Activated naive CD8-positive, alpha-beta T cell (primary cell): ENCODE measurements at regions not wholly inside any gene's neighbourhood (a gene's known extent, or its start where the extent isn't known, plus 50 kb on each side); places are given as distances from the start of the nearest gene placed in this dataset.

ENCODE experiments used
- H3K27ac Mint-ChIP-seq: one replicate; pipeline ENCODE4 v1.8.0; 2021; ENCODE audit warnings: mixed read lengths
- H3K27me3 Mint-ChIP-seq: one replicate; pipeline ENCODE4 v1.8.0; 2021; ENCODE audit warnings: mixed read lengths
- H3K36me3 Mint-ChIP-seq: one replicate; pipeline ENCODE4 v1.8.0; 2021; ENCODE audit warnings: mixed read lengths
- H3K4me1 Mint-ChIP-seq: one replicate; pipeline ENCODE4 v1.8.0; 2021; ENCODE audit warnings: low read depth, mixed read lengths
- H3K4me3 Mint-ChIP-seq: one replicate; pipeline ENCODE4 v1.8.0; 2021; ENCODE audit warnings: mild to moderate bottlenecking, mixed read lengths
- H3K9me3 Mint-ChIP-seq: one replicate; pipeline ENCODE4 v1.8.0; 2021; ENCODE audit warnings: low read depth, mixed read lengths

DNA sequence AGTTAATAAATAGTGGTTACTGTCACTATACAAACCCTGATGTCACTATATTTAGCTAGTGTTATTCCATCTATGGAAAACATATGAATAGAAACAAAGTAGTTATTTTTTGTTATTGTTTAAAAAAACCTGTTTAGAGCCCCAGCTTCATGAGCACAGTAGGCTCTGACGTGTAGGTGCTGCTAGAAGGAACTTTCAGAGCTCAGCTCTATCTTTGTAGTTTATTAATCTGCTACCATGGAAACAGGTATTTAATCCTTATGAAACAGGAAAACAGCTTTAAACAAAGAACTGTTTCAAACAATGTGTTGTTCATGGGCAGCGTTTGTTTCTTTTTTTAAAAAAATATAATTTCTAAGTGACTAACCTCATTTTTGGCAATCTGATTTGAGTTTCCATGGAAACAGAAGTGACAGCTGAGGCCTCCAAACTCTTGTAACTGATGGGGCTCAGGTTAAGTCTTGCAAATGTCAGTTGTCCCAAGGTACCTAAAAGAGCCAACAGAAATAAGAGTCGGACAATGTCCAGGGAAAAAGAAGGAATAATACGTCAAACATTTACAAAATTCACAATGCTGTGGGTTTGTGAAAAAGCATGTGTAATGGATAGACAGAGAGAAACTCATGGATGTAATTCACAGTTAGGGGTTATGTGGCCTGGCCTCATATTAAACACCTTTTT, 162.0 kb upstream of the C21orf91 start:
- Mint-ChIP-seq H3K27me3 (no peaks in the 10 kb centered on the region), H3K4me1 (no peaks in the 10 kb centered on the region), H3K27ac (no peak overlapping the region), H3K4me3 (no peak overlapping the region), H3K9me3 (no peaks in the 10 kb centered on the region), H3K36me3 (no peaks in the 10 kb centered on the region)

DNA sequence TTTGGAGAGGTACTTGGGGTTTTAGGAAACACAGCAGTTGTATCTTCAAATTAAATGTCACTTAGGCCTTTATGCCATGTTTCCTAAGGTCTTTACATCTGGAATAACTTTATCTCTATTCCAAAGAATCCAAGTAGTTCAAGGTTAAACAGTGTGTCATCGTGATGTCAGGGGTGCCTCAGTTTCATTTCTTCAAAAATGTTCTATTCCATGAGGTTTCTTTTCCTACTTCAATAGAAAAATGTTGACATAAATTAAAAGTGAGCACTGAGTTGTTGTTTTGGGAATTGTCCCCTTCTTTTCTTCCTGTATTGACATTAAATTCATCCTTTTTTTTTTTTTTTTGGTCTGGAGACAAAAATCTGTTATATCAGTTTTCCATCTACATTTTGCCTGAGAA, 160.6 kb upstream of the C21orf91 start:
- no peaks in the 10 kb centered on the region for H3K4me1 Mint-ChIP-seq

DNA sequence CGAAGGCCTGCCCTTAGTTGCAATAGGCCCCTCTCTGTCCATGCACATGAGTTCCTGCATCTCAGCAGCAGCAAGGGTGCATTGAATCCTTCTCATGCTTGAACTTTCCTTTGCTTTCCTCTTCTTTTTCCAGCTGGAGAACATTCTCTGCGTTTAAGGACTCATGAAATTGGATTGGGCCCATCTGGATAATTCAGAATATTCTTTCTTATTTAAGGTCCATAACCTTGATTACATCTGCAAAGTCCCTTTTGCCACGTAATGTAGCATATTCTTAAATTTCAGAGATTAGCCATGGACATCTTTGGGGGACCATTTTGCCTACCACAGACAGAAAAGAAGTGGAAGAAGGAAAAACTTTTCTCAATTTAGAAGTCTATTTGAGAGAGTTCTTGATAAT, 159.7 kb upstream of the C21orf91 start:
- Mint-ChIP-seq H3K27me3 (no peaks in the 10 kb centered on the region), H3K27ac (no peak overlapping the region), H3K36me3 (no peaks in the 10 kb centered on the region), H3K9me3 (no peaks in the 10 kb centered on the region), H3K4me1 (no peaks in the 10 kb centered on the region), H3K4me3 (no peak overlapping the region)

More for the DNA sequence above, 160.6 kb upstream of the C21orf91 start:
- Mint-ChIP-seq H3K27ac (no peak overlapping the region), H3K4me3 (no peak overlapping the region), H3K36me3 (no peaks in the 10 kb centered on the region), H3K27me3 (no peaks in the 10 kb centered on the region), H3K9me3 (no peaks in the 10 kb centered on the region)

DNA sequence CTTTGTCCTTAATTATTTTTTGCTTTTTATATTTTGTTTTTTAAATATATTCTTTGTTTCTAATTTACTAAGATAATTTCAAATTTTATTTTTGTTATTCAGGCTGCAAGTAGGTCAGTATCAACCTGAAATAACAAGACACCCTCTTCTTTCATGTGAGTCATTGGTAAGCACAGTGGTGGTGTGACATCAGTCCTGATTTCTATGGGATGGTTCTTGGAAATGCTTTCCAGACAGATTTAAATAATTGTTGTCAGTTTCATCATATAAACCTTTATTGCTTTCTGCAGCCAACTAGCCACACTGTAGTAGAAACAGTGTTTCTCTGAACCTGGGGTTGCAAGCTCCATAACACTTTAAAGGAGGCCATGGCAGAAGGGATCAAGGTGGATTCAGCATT, 157.5 kb upstream of the C21orf91 start:
- Mint-ChIP-seq H3K4me3 (no peak overlapping the region), H3K27ac (no peak overlapping the region), H3K27me3 (no peaks in the 10 kb centered on the region), H3K4me1 (no peaks in the 10 kb centered on the region), H3K36me3 (no peaks in the 10 kb centered on the region), H3K9me3 (no peaks in the 10 kb centered on the region)

DNA sequence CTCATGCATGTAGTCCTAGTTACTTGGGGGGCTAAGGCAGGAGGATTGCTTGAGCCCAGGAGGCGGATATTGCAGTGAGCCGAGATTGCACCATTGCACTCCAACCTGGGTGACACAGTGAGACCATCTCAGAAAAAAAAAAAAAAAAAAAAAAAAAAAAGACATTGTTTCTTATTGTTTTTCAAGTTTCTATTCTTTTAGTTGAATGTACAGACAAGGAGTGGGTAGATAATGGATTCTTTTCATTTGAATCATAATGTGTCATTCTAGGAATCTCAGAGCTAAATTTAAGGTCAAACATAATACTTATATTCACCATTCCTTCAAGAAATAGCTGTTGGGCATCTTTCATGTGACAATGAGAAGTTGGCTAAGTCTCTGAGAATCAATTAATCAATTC, 157.0 kb upstream of the C21orf91 start:
- H3K27ac Mint-ChIP-seq, result no peak overlapping the region
- no peak overlapping the region for H3K4me3 Mint-ChIP-seq
- H3K27me3 Mint-ChIP-seq, result no peaks in the 10 kb centered on the region
- no peaks in the 10 kb centered on the region for H3K9me3 Mint-ChIP-seq
- no peaks in the 10 kb centered on the region for H3K4me1 Mint-ChIP-seq
- H3K36me3 Mint-ChIP-seq, result no peaks in the 10 kb centered on the region

DNA sequence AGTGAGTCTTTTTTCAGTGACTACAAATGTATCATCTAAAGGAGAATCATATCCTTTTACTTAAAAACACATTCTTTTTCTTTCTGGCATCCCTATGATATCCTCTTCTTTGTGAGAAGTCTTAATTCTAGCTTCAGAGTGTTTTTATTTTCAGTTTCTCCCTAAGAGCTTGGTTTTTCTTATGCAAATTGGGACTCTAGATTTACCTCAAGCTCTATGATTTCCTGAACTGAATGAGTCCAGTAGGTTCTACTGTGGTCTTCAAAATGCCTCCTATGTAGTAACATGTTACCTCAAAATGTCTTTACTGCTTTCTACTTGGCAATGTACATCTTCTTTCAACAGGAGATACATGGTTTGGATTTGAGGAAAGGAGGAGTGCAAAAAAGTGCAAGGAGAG, 148.2 kb upstream of the C21orf91 start:
- Mint-ChIP-seq H3K27me3 (no peaks in the 10 kb centered on the region), H3K4me3 (no peak overlapping the region), H3K27ac (no peak overlapping the region), H3K36me3 (no peaks in the 10 kb centered on the region), H3K4me1 (no peaks in the 10 kb centered on the region), H3K9me3 (no peaks in the 10 kb centered on the region)

DNA sequence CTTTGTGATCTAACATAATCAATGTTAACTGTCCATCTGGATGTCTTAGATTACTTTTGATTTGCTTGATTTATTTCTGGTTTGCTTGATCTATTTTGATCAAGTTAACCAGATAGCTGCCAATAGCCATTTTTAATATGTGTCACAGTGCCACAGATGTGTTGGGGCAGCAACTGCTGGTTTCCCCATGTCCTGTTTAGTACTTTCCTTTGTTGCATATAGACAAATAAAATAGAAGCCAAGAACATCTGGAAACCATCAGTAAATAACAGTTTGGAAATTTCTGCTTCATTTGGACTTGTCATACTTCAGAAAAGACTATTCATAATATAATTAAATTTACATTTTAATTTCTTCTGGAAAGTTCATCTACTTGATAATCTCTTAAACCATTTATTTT, 145.6 kb upstream of the C21orf91 start:
- H3K4me3 Mint-ChIP-seq, result no peak overlapping the region
- H3K9me3 Mint-ChIP-seq, result no peaks in the 10 kb centered on the region
- H3K27ac Mint-ChIP-seq, result no peak overlapping the region
- peaks cover 2% of the 10 kb centered on the region for H3K27me3 Mint-ChIP-seq
- H3K36me3 Mint-ChIP-seq, result no peaks in the 10 kb centered on the region
- no peaks in the 10 kb centered on the region for H3K4me1 Mint-ChIP-seq

DNA sequence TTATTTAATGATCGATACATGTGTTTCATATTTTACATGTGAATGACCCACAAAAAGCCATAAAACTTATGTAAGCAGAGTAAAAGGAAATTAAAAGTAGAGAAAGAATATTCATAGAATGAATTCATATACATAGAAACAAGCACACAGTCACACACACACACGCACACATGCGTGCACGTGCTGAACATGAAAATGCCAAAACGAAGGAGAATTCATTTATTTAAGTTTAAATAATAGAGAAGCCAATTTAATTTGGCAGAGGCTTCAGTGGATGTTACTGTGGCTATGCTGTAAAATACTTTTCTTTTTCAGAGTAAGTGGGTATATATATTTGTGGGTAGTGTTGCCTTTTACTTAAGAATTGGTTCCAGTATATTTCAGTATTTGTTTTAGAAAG, 145.0 kb upstream of the C21orf91 start:
- no peaks in the 10 kb centered on the region for H3K4me1 Mint-ChIP-seq

DNA sequence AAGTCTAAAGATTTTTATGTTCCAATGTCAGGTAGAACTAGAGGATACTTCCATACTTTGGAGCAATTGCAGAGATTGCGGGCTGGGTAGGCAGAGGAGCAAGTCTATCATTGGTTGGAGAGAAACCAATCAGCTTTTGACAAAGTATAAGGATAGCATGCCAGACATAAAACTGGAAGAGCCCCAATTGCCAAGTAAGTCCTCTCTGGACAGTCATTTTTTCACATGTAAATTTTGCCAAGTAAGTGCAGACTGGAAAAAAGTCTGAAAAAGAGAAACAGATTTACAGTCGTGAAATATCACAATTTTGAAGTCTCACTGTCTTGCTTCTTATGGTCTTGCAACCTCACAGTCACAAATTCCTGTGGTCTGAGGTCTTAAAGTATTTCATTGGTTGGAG, 131.4 kb upstream of the C21orf91 start:
- Mint-ChIP-seq H3K36me3 (no peaks in the 10 kb centered on the region), H3K4me3 (no peak overlapping the region), H3K4me1 (no peaks in the 10 kb centered on the region), H3K27me3 (peaks cover 3% of the 10 kb centered on the region), H3K27ac (no peak overlapping the region), H3K9me3 (peaks cover under 1% of the 10 kb centered on the region)

More for the DNA sequence above, 145.0 kb upstream of the C21orf91 start:
- Mint-ChIP-seq H3K27ac (no peak overlapping the region), H3K9me3 (no peaks in the 10 kb centered on the region), H3K27me3 (peaks cover 2% of the 10 kb centered on the region), H3K4me3 (no peak overlapping the region), H3K36me3 (no peaks in the 10 kb centered on the region)

DNA sequence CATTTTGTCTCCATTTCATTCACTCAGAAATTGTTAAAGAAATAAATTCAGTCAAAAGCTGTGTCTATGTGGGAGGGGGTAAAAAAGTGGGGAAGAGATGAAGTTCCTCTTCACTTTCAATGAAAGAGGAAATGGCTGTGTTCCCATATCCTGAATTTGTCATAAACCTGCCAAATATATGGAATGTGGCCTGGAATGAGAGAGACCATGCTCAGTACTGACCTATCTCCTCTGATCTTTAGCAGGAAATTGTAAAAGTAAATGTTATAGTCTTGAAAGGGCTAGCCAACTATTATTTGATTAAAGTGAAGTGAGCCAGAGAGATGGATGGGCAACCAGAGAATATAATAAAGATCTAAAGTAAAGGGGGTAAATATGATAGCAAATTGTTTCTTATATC, 130.3 kb upstream of the C21orf91 start:
- H3K27ac Mint-ChIP-seq, result no peak overlapping the region
- no peaks in the 10 kb centered on the region for H3K4me1 Mint-ChIP-seq
- no peak overlapping the region for H3K4me3 Mint-ChIP-seq
- H3K36me3 Mint-ChIP-seq, result peaks cover 2% of the 10 kb centered on the region
- peaks cover 3% of the 10 kb centered on the region for H3K27me3 Mint-ChIP-seq
- peaks cover 7% of the 10 kb centered on the region for H3K9me3 Mint-ChIP-seq

DNA sequence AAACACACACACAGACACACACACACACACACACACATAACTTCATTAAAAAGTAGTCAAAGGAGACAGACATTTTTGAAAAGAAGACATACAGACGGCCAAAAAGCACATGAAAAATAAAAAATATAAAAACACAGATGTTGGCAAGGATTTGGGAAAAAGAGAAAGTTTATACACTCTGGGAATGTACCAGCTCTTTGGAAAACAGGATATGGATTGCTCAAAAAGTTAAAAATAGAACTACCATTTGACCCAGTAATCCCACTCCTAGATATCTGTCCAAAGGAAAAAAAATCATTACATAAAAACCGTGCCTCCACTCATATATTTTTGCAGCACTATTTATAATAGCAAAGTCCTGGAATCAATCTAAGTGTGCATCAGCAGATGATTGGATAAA, 128.4 kb upstream of the C21orf91 start:
- Mint-ChIP-seq H3K27me3 (peaks cover 4% of the 10 kb centered on the region), H3K27ac (no peak overlapping the region), H3K4me3 (no peak overlapping the region), H3K4me1 (no peaks in the 10 kb centered on the region), H3K36me3 (peaks cover 5% of the 10 kb centered on the region), H3K9me3 (peaks cover 8% of the 10 kb centered on the region)

DNA sequence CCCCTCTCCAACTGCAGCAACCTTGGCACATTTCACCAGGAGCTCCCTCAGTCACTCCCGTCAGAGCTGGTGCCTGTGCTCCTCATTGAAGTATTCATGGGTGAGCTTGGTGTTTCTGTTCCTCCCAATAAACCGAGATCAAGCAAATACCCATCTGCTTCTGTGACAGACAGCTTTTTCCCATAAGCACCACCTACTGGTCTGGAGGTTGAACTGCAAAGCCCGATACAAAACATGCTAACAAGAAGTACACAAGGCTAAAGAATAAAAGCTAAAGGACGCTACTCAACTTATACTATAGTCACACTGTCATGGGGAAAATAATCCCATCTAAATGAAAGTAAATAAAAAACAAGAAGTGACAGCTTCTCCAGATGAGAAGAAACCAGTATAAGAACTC, 111.9 kb upstream of the C21orf91 start:
- Mint-ChIP-seq H3K4me3 (no peak overlapping the region), H3K27me3 (peaks cover under 1% of the 10 kb centered on the region), H3K36me3 (peaks cover 2% of the 10 kb centered on the region), H3K27ac (no peak overlapping the region), H3K9me3 (no peaks in the 10 kb centered on the region), H3K4me1 (no peaks in the 10 kb centered on the region)

DNA sequence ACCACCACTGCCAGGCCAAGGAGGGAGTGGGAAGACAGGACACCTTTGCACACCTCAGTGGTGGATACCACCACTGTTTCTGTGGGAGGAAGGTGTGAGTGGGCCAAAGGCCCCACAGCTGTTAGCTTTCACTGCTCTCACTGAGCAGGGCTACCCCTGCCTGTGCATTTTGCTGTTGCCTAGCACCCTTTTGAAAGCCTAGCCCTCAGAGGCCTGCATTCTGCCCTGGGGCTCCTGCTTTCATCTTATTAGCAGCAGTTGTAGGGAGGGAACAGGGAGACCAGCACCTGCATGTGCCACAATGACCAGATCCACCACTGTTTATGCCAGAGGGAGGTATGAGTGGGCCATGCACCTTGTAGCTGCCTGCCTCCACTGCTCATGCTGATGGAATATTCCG, 110.9 kb upstream of the C21orf91 start:
- Mint-ChIP-seq H3K27me3 (no peaks in the 10 kb centered on the region), H3K9me3 (no peaks in the 10 kb centered on the region), H3K36me3 (peaks cover 2% of the 10 kb centered on the region), H3K4me3 (no peak overlapping the region), H3K4me1 (no peaks in the 10 kb centered on the region), H3K27ac (no peak overlapping the region)

DNA sequence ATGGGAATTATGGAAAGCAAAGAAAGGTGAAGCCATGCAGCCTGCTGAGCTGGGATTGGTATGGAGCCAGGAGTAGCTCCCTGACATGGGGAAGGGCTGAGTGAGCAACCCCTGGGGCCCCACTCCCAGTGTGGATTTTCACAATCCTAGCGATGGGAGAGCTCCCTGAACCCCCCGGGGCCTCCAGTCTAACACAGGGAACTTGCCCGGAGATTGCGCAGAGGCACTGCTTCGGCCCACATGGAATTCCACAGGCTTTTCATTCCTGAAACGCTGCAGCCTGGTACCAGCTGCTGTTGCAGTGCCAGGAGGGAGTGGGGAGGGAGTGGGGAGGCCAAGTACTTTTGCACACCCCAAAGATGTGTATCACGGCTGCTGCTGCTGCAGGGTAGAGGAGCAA, 110.4 kb upstream of the C21orf91 start:
- no peaks in the 10 kb centered on the region for H3K9me3 Mint-ChIP-seq
- no peak overlapping the region for H3K27ac Mint-ChIP-seq
- no peak overlapping the region for H3K4me3 Mint-ChIP-seq
- H3K36me3 Mint-ChIP-seq, result peaks cover 2% of the 10 kb centered on the region
- H3K27me3 Mint-ChIP-seq, result no peaks in the 10 kb centered on the region
- no peaks in the 10 kb centered on the region for H3K4me1 Mint-ChIP-seq

DNA sequence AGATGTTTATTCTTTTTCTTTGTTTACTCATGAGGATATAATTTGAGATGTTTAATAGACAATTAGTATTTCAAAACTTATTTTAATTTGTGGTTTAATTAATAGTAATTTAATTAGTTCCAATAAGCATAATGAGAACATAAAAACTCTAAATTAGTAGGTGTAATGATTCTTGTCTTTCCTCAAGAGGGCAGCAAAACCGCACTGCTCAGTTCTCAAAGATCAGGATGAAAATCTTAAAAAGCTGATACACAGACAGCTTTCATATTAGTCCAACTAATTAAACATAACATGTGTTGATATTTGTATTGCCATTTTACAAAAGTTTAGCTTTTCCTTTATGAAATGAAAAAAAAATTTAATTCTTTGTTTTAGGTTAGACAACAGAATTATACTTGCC, 106.7 kb upstream of the C21orf91 start:
- no peak overlapping the region for H3K4me3 Mint-ChIP-seq
- no peaks in the 10 kb centered on the region for H3K27me3 Mint-ChIP-seq
- H3K27ac Mint-ChIP-seq, result no peak overlapping the region
- H3K9me3 Mint-ChIP-seq, result peaks cover 2% of the 10 kb centered on the region
- no peaks in the 10 kb centered on the region for H3K36me3 Mint-ChIP-seq
- no peaks in the 10 kb centered on the region for H3K4me1 Mint-ChIP-seq

DNA sequence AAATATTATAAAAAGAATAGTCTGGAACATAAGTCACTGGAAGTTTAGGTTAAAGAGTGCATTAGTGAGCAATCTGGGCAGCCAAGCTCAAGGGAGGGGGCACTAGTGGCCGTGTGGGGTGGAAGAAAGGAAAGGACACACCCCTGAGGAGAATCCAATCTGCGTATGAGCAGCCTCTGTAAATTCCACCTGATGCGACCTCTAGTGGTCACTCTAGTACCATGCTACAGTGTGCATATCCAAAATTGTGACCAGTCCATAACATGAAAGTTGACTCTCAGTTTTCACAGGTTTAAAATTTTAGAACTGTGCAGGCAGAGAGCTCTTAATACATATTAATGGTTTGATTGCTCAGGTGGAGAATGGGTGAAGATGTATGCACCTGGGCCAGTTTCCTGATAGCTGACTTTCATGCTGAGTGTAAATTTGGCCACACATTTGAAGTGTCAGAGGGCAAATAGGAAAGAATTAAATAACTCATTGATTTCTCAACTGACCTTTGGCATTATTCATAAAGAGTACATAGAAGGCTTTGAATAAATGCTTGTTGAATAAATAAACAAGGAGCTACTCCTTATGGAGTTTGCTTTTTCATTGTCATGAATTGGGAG, 105.9 kb upstream of the C21orf91 start:
- no peaks in the 10 kb centered on the region for H3K4me1 Mint-ChIP-seq
- peaks cover under 1% of the 10 kb centered on the region for H3K36me3 Mint-ChIP-seq
- no peak overlapping the region for H3K27ac Mint-ChIP-seq
- H3K9me3 Mint-ChIP-seq, result peaks cover 9% of the 10 kb centered on the region
- H3K4me3 Mint-ChIP-seq, result no peak overlapping the region
- no peaks in the 10 kb centered on the region for H3K27me3 Mint-ChIP-seq
